ENCODE measurements at regions not wholly inside any gene's neighbourhood (a gene's known extent, or its start where the extent isn't known, plus 50 kb on each side); places are given as distances from the start of the nearest gene placed in this dataset.

DNA sequence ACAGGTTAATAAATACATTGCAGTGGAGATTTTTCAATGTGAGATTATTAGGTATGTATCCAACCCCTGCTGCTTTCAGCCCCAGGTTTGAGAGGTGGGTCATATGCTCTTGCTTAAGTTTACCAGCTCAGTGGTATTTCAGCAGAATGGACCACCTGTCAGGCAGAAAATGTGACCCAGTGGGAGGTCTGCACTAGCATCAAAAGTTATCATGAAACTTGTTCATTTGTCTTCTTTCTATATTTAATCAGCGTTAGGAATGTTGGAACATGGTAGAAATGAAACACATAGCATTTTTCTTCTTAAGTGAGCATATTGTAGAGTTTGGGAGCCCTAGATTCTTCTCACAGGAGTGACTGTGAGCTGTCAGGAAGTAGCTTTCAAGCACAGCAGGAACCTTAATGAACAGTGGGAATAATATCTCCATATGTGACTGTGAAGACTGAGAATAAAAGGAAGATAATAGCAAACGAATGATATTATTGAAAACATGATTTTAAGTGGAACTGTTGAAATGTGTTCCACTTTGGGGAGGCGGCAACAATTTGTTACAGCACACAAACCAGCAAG is 596.9 kb upstream of the CDH6 start:
- Histone ChIP-seq H3K4me3 (ENCODE audit: severe bottlenecking) (no peak overlapping the region), H3K4me1 (ENCODE audit: insufficient read depth, poor library complexity, severe bottlenecking) (no peaks in the 10 kb centered on the region), H3K27me3 (ENCODE audit: insufficient read depth, poor library complexity, severe bottlenecking) (no peaks in the 10 kb centered on the region), H3K36me3 (ENCODE audit: low read depth) (no peaks in the 10 kb centered on the region), H3K27ac (ENCODE audit: poor library complexity, severe bottlenecking) (no peak overlapping the region), H3K9me3 (ENCODE audit: severe bottlenecking) (no peaks in the 10 kb centered on the region)
- no peak for DNase-seq (ENCODE audit: low spot score)
- TF ChIP-seq, protein P1, sequence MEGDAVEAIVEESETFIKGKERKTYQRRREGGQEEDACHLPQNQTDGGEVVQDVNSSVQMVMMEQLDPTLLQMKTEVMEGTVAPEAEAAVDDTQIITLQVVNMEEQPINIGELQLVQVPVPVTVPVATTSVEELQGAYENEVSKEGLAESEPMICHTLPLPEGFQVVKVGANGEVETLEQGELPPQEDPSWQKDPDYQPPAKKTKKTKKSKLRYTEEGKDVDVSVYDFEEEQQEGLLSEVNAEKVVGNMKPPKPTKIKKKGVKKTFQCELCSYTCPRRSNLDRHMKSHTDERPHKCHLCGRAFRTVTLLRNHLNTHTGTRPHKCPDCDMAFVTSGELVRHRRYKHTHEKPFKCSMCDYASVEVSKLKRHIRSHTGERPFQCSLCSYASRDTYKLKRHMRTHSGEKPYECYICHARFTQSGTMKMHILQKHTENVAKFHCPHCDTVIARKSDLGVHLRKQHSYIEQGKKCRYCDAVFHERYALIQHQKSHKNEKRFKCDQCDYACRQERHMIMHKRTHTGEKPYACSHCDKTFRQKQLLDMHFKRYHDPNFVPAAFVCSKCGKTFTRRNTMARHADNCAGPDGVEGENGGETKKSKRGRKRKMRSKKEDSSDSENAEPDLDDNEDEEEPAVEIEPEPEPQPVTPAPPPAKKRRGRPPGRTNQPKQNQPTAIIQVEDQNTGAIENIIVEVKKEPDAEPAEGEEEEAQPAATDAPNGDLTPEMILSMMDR (IDR thresholded peaks at IDR 0.05; ENCODE audit: poor library complexity, severe bottlenecking), result no peak
- ATAC-seq (ENCODE audit: low read depth), result no peak

DNA sequence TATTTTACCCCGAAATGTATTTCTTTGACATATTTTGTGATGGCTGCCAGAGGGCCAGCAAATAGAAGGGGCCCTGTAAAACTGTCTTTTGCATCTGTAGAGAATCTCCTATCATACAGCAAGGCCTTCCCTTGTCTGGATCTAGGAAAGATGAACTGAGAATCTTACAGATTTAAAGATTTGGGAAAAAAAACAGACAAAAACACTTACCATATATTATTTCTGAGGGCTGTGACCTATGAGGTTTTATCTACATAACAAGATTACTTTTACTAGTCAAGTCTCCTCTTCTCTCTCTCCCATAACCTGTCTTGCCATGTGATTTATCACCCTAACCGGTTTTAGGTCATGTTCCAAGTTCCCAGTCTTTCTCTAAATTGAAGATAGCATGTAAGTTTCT is 599.2 kb upstream of the CDH6 start:
- no peaks in the 10 kb centered on the region for H3K4me1 ChIP-seq (ENCODE audit: insufficient read depth, poor library complexity, severe bottlenecking)
- TF ChIP-seq, protein P1 (IDR thresholded peaks at IDR 0.05; ENCODE audit: poor library complexity, severe bottlenecking), result no peak
- H3K27ac ChIP-seq (ENCODE audit: poor library complexity, severe bottlenecking), result no peak overlapping the region
- ATAC-seq (ENCODE audit: low read depth), result no peak
- no peaks in the 10 kb centered on the region for H3K9me3 ChIP-seq (ENCODE audit: severe bottlenecking)
- no peaks in the 10 kb centered on the region for H3K36me3 ChIP-seq (ENCODE audit: low read depth)
- no peak for DNase-seq (ENCODE audit: low spot score)
- H3K4me3 ChIP-seq (ENCODE audit: severe bottlenecking), result no peak overlapping the region
- H3K27me3 ChIP-seq (ENCODE audit: insufficient read depth, poor library complexity, severe bottlenecking), result no peaks in the 10 kb centered on the region

DNA sequence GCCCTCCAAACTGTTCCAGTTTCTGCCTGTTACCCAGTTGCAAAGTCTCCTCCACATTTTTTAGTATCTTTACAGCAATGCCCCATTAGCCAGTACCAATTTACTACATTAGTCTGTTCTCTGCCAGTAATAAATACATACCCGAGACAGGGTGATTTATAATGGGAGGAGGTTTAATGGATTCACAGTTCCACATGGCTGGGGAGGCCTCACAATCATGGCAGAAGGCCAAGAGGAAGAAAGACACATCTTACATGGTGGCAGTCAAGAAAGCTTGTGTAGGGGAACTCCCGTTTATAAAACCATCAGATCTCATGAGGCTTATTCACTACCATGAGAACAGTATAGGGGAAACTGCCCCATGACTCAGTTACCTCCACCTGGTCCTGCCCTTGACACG is 600.7 kb upstream of the CDH6 start:
- H3K27ac ChIP-seq (ENCODE audit: poor library complexity, severe bottlenecking), result no peak overlapping the region
- TF ChIP-seq, protein P1 (IDR thresholded peaks at IDR 0.05; ENCODE audit: poor library complexity, severe bottlenecking), result no peak
- H3K36me3 ChIP-seq (ENCODE audit: low read depth), result no peaks in the 10 kb centered on the region
- no peak overlapping the region for H3K4me3 ChIP-seq (ENCODE audit: severe bottlenecking)
- H3K27me3 ChIP-seq (ENCODE audit: insufficient read depth, poor library complexity, severe bottlenecking), result no peaks in the 10 kb centered on the region
- H3K4me1 ChIP-seq (ENCODE audit: insufficient read depth, poor library complexity, severe bottlenecking), result no peaks in the 10 kb centered on the region
- no peaks in the 10 kb centered on the region for H3K9me3 ChIP-seq (ENCODE audit: severe bottlenecking)
- ATAC-seq (ENCODE audit: low read depth) (no peak), DNase-seq (ENCODE audit: low spot score) (no peak)

DNA sequence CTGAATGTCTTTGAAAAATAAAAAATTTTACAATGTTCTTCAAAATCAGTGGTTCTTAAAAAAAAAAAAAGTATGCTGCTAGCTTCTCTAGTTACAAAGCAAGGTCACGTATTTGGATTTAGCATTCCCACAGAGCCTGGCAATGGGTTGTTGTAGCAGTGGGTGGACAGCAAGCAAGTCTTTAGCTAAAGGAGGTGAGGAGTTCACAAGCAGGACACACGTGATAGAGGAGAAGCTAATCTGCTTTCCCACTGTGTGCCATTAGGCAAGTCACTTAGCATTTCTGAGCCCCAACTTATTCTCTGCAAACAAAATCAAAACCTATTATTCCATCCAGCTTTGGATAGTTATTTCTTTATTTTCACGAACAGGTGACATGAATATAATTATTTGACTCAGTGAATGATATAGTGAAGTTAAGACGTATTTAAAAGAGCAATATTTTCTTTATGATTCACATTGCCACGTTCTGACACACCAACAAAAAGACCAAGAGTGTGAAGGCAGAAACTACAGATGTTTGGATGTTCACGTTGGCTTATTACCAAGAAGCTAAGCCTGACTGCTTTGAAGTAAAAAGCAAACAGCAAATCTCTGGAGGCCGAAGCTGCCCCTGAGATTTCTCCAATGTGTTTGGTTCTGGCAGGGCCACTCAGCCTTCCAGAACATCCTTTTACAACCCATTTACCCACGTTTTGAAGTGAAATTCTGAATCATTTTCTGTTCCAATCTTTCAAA is 612.1 kb upstream of the CDH6 start:
- Histone ChIP-seq H3K4me3 (ENCODE audit: severe bottlenecking) (no peak overlapping the region), H3K27ac (ENCODE audit: poor library complexity, severe bottlenecking) (no peak overlapping the region), H3K9me3 (ENCODE audit: severe bottlenecking) (no peaks in the 10 kb centered on the region), H3K4me1 (ENCODE audit: insufficient read depth, poor library complexity, severe bottlenecking) (peaks cover 2% of the 10 kb centered on the region), H3K27me3 (ENCODE audit: insufficient read depth, poor library complexity, severe bottlenecking) (no peaks in the 10 kb centered on the region), H3K36me3 (ENCODE audit: low read depth) (no peaks in the 10 kb centered on the region)
- ATAC-seq (ENCODE audit: low read depth), result no peak
- TF ChIP-seq, protein P1 (IDR thresholded peaks at IDR 0.05; ENCODE audit: poor library complexity, severe bottlenecking), result no peak
- no peak for DNase-seq (ENCODE audit: low spot score)

DNA sequence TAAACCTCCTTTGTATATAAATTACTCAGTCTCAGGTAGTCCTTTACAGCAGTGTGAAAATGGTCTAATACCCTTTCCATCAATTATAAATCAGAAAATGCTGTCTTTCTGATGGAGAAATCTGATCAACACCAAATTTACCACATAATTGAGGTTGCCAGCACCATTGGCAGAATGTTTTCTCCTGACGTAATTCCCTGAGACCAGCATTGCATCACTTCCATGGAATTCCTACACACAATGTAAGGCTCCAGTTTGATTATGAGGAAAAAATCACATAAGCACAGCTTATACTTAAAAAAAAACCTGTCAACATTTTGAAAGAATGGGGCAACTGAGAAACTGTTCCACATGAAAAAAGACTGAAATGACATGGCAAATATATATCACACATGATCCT is 618.7 kb upstream of the CDH6 start:
- Histone ChIP-seq H3K4me1 (ENCODE audit: insufficient read depth, poor library complexity, severe bottlenecking) (no peaks in the 10 kb centered on the region), H3K36me3 (ENCODE audit: low read depth) (no peaks in the 10 kb centered on the region), H3K27ac (ENCODE audit: poor library complexity, severe bottlenecking) (no peak overlapping the region), H3K9me3 (ENCODE audit: severe bottlenecking) (no peaks in the 10 kb centered on the region), H3K27me3 (ENCODE audit: insufficient read depth, poor library complexity, severe bottlenecking) (peaks cover 5% of the 10 kb centered on the region), H3K4me3 (ENCODE audit: severe bottlenecking) (no peak overlapping the region)
- TF ChIP-seq, protein P1 (IDR thresholded peaks at IDR 0.05; ENCODE audit: poor library complexity, severe bottlenecking), result no peak
- DNase-seq (ENCODE audit: low spot score) (no peak), ATAC-seq (ENCODE audit: low read depth) (no peak)
